Keratinocyte (primary cell): ENCODE measurements at regions not wholly inside any gene's neighbourhood (a gene's known extent, or its start where the extent isn't known, plus 50 kb on each side); places are given as distances from the start of the nearest gene placed in this dataset.

ENCODE experiments used
- CTCF ChIP-seq, 3 experiments: IDR thresholded peaks in 1 of 3; conservative IDR thresholded peaks in 1 of 3; optimal IDR thresholded peaks in 1 of 3; 2 replicates in 2 of 3; 3 replicates in 1 of 3; pipeline versions ENCODE3 to v1.5.1; 2011; ENCODE audit warnings: low read length in 3 of 3, mild to moderate bottlenecking in 3 of 3, moderate library complexity in 2 of 3, control low read depth in 1 of 3, inconsistent platforms in 1 of 3; ENCODE audit not compliant: insufficient read depth in 2 of 3; ENCODE audit errors: extremely low read depth in 1 of 3
- EZH2 ChIP-seq: IDR thresholded peaks from one replicate; pipeline ENCODE4 v1.6.1; 2012; ENCODE audit warnings: inconsistent platforms, mild to moderate bottlenecking, low read length, moderate library complexity

DNA sequence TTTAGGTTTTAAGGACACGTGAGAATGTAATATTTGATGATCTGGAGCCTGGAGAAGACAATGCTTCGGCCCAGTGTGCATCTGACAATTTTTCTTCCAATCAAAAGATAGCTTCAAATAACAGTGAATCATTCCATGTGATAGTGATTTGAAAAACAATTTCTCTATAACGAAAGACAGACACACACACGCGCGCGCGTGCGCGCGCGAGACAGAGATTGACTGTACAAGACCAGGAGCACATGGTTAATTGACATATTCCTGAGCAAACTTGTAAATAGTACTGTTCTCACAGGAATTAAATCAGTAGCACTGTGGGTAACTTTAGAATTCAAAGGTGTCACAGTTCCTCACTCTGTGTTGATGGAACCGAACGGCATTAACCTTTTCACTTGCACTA, 287.5 kb upstream of the LMO3 start:
- no peak for TF ChIP-seq EZH2
- TF ChIP-seq CTCF (optimal IDR thresholded peaks at IDR 0.05 in 1 of 3, IDR thresholded peaks at IDR 0.05 in 1 of 3, conservative IDR thresholded peaks at IDR 0.05 in 1 of 3; ENCODE audit: extremely low read depth in 1 of 3, insufficient read depth in 2 of 3, low read length in 3 of 3), result no peak
